OCI-LY3 (cell line): ENCODE measurements at regions not wholly inside any gene's neighbourhood (a gene's known extent, or its start where the extent isn't known, plus 50 kb on each side); places are given as distances from the start of the nearest gene placed in this dataset.

Source experiments
- CTCF ChIP-seq: fragments of 200-600, 300-600 bp; sonication (generic); IDR thresholded peaks from 2 replicates; pipeline ENCODE4 v1.5.1; 2014; ENCODE audit warnings: antibody characterized with exemption, low read length, low read depth
- EZH2phosphoT487 ChIP-seq: fragments of 200-600 bp; shearing (Covaris generic); IDR thresholded peaks from 2 replicates; pipeline ENCODE4 v1.6.1; 2018; ENCODE audit warnings: antibody characterized with exemption, mixed run types, low read depth

- TF ChIP-seq CTCF: no peak
- no peak for TF ChIP-seq EZH2phosphoT487
These were observed 162.4 kb upstream of the TOX3 start for GRCh38 chr16:52709306-52709705.
